ENCODE measurements at regions not wholly inside any gene's neighbourhood (a gene's known extent, or its start where the extent isn't known, plus 50 kb on each side); places are given as distances from the start of the nearest gene placed in this dataset.

DNA sequence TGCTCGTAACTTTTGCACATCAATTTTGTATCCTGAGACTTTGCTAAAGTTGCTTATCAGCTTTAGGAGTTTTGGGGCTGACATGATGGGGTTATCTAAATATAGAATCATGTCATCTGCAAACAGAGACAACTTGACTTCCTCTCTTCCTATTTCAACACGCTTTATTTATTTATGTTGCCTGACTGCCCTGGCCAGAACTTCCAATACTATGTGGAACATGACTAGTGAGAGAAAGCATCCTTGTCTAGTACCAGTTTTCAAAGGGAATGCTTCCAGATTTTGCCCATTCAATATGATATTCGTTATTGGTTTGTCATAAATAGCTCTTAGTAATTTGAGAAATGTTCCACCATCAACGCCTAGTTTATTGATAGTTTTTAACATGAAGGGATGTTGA, 65.4 kb upstream of the CDH12 start:
- Histone ChIP-seq H2AFZ (ENCODE audit: low read length) (no peak overlapping the region), H3K27me3 (ENCODE audit: low read length) (no peaks in the 10 kb centered on the region), H3K9me2 (replicated peaks; ENCODE audit: low read length) (no peaks in the 10 kb centered on the region), H3K4me2 (ENCODE audit: low read length) (no peak overlapping the region), H3K27ac (ENCODE audit: low read length) (no peak overlapping the region), H3K4me1 (ENCODE audit: insufficient read depth, low read length) (no peaks in the 10 kb centered on the region), H3K36me3 (ENCODE audit: low read depth, low read length) (no peaks in the 10 kb centered on the region), H3K79me2 (ENCODE audit: low read length) (no peaks in the 10 kb centered on the region), H3F3A (ENCODE audit: low read length, unreplicated experiment) (no peaks in the 10 kb centered on the region), H3K9me3 (ENCODE audit: low read length) (no peaks in the 10 kb centered on the region), H3K4me3 (ENCODE audit: low read length) (no peak overlapping the region), H4K20me1 (ENCODE audit: low read length) (no peaks in the 10 kb centered on the region), H3K9ac (ENCODE audit: low read length) (no peak overlapping the region)
- no peak for TF ChIP-seq EZH2phosphoT487 (IDR thresholded peaks at IDR 0.05; ENCODE audit: borderline replicate concordance, low read length)
- CTCF ChIA-PET: no interaction called here
- no TSS peak for BruUV-seq (replicated peaks)
- intact Hi-C loops (cut with micrococcal nuclease): no loop called here
- POLR2A ChIA-PET (ENCODE audit: unreplicated experiment): no interaction called here
- DNase-seq (no peak), ATAC-seq (no peak)

DNA sequence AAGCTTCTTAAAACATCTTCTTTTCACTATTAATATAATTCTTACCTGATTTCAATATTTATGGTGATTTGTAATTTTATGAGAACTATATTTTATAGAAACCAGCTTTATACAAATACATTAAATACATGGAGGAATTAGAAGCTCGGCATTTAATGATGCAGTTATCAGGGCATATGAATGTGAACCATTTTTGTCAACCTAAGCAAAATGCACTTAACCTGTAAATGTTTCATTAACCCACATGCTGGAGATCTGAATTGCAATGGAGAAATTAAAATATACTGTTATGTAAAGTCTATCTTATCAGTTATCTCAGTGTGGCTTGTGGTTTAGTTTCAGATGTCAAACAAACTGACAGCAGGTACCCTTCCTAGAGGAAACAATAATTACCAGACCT, 63.2 kb upstream of the CDH12 start:
- H3K9me2 ChIP-seq (replicated peaks; ENCODE audit: low read length): no peaks in the 10 kb centered on the region
- H3K27me3 ChIP-seq (ENCODE audit: low read length): no peaks in the 10 kb centered on the region
- no peak for DNase-seq
- POLR2A ChIA-PET (ENCODE audit: unreplicated experiment): no interaction called here
- no TSS peak for BruUV-seq (replicated peaks)
- no peak overlapping the region for H3K4me3 ChIP-seq (ENCODE audit: low read length)
- H3K36me3 ChIP-seq (ENCODE audit: low read depth, low read length): no peaks in the 10 kb centered on the region
- H4K20me1 ChIP-seq (ENCODE audit: low read length): no peaks in the 10 kb centered on the region
- intact Hi-C loops (cut with micrococcal nuclease): no loop called here
- H2AFZ ChIP-seq (ENCODE audit: low read length): no peak overlapping the region
- H3K4me1 ChIP-seq (ENCODE audit: insufficient read depth, low read length): no peaks in the 10 kb centered on the region
- H3K9me3 ChIP-seq (ENCODE audit: low read length): no peaks in the 10 kb centered on the region
- TF ChIP-seq EZH2 (IDR thresholded peaks at IDR 0.05; ENCODE audit: low read length, unreplicated experiment) (no peak), EZH2phosphoT487 (IDR thresholded peaks at IDR 0.05; ENCODE audit: borderline replicate concordance, low read length) (no peak)
- TF ChIP-seq, protein P1, sequence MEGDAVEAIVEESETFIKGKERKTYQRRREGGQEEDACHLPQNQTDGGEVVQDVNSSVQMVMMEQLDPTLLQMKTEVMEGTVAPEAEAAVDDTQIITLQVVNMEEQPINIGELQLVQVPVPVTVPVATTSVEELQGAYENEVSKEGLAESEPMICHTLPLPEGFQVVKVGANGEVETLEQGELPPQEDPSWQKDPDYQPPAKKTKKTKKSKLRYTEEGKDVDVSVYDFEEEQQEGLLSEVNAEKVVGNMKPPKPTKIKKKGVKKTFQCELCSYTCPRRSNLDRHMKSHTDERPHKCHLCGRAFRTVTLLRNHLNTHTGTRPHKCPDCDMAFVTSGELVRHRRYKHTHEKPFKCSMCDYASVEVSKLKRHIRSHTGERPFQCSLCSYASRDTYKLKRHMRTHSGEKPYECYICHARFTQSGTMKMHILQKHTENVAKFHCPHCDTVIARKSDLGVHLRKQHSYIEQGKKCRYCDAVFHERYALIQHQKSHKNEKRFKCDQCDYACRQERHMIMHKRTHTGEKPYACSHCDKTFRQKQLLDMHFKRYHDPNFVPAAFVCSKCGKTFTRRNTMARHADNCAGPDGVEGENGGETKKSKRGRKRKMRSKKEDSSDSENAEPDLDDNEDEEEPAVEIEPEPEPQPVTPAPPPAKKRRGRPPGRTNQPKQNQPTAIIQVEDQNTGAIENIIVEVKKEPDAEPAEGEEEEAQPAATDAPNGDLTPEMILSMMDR (conservative IDR thresholded peaks at IDR 0.05; ENCODE audit: low read depth, low read length): no peak
- ATAC-seq: no peak
- H3K4me2 ChIP-seq (ENCODE audit: low read length): no peak overlapping the region
- CTCF ChIA-PET: no interaction called here
- no peak overlapping the region for H3K9ac ChIP-seq (ENCODE audit: low read length)
- no peaks in the 10 kb centered on the region for H3K79me2 ChIP-seq (ENCODE audit: low read length)
- H3K27ac ChIP-seq (ENCODE audit: low read length): no peak overlapping the region
- no peaks in the 10 kb centered on the region for H3F3A ChIP-seq (ENCODE audit: low read length, unreplicated experiment)

DNA sequence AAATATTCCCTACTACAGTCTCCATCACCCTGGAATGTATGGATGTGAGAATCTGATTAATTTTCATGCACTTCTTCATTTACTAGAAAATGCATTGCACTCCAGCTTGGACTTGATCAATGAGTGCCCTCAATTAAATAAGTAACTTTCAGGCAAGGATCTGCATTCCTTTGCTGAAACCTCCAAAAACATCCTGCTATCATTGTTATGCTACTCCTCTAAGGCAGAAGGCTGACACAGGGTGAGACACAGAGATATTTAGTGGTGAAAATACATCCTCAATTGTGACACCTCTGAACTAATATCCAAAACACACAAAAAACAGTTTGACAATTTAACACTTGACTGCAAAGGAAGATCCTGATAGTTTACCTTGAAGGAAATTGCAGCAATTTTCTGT, 57.9 kb upstream of the CDH12 start:
- no peak overlapping the region for H2AFZ ChIP-seq (ENCODE audit: low read length)
- no peaks in the 10 kb centered on the region for H3K36me3 ChIP-seq (ENCODE audit: low read depth, low read length)
- no peaks in the 10 kb centered on the region for H3K9me2 ChIP-seq (replicated peaks; ENCODE audit: low read length)
- H3F3A ChIP-seq (ENCODE audit: low read length, unreplicated experiment): no peaks in the 10 kb centered on the region
- DNase-seq (no peak), ATAC-seq (no peak)
- ChIA-PET CTCF (no interaction called here), POLR2A (ENCODE audit: unreplicated experiment) (no interaction called here)
- no peak overlapping the region for H3K9ac ChIP-seq (ENCODE audit: low read length)
- no peak overlapping the region for H3K4me3 ChIP-seq (ENCODE audit: low read length)
- TF ChIP-seq, protein P1 (conservative IDR thresholded peaks at IDR 0.05; ENCODE audit: low read depth, low read length): no peak
- no peak for TF ChIP-seq EZH2 (IDR thresholded peaks at IDR 0.05; ENCODE audit: low read length, unreplicated experiment)
- TF ChIP-seq EZH2phosphoT487 (IDR thresholded peaks at IDR 0.05; ENCODE audit: borderline replicate concordance, low read length): no peak
- no peaks in the 10 kb centered on the region for H3K79me2 ChIP-seq (ENCODE audit: low read length)
- H4K20me1 ChIP-seq (ENCODE audit: low read length): no peaks in the 10 kb centered on the region
- intact Hi-C loops (cut with micrococcal nuclease): no loop called here
- BruUV-seq (replicated peaks): no TSS peak
- H3K27ac ChIP-seq (ENCODE audit: low read length): no peak overlapping the region
- H3K9me3 ChIP-seq (ENCODE audit: low read length): no peaks in the 10 kb centered on the region
- H3K4me1 ChIP-seq (ENCODE audit: insufficient read depth, low read length): no peaks in the 10 kb centered on the region
- no peaks in the 10 kb centered on the region for H3K27me3 ChIP-seq (ENCODE audit: low read length)
- no peak overlapping the region for H3K4me2 ChIP-seq (ENCODE audit: low read length)

All from PC-3 (cell line).